Large intestine (tissue), 3 donors: ENCODE measurements at regions not wholly inside any gene's neighbourhood (a gene's known extent, or its start where the extent isn't known, plus 50 kb on each side); places are given as distances from the start of the nearest gene placed in this dataset.
"Not testable (repeated sequence)": the region's sequence is repeated elsewhere in the genome, so short reads cannot be mapped to it uniquely, and the experiment has no call there.

Source experiments
- DNase-seq, 2 donors: peaks; one replicate each; pipeline versions ENCODE4 v3.0.0 to v3.0.0-alpha.2; 2013
- H3K27ac ChIP-seq: one replicate; pipeline ENCODE4 v1.5.1; 2013; ENCODE audit warnings: low read length
- H3K27me3 ChIP-seq: 2 replicates; pipeline ENCODE4 v1.6.1; 2013; ENCODE audit warnings: low read length; ENCODE audit not compliant: control insufficient read depth, insufficient read depth
- H3K36me3 ChIP-seq: 2 replicates; pipeline ENCODE4 v1.6.1; 2013; ENCODE audit warnings: low read length; ENCODE audit not compliant: control insufficient read depth, insufficient read depth
- H3K4me1 ChIP-seq: one replicate; pipeline ENCODE4 v1.6.1; 2013; ENCODE audit warnings: low read length; ENCODE audit not compliant: control insufficient read depth, insufficient read depth
- H3K4me3 ChIP-seq: one replicate; pipeline ENCODE4 v1.5.1; 2013; ENCODE audit warnings: low read length
- H3K9me3 ChIP-seq: one replicate; pipeline ENCODE4 v1.6.1; 2013; ENCODE audit warnings: mild to moderate bottlenecking, low read depth, low read length, moderate library complexity; ENCODE audit not compliant: control insufficient read depth
- WGBS: methylation state at CpG from one replicate; pipeline ENCODE4 v1.1.5; 2013; ENCODE audit warnings: low lambda C conversion rate; ENCODE audit not compliant: insufficient coverage; 5-methylcytosine and 5-hydroxymethylcytosine counted together

- not testable (repeated sequence) for DNase-seq, H3K4me1 ChIP-seq, H3K9me3 ChIP-seq, H3K36me3 ChIP-seq, H3K27me3 ChIP-seq, H3K27ac ChIP-seq, H3K4me3 ChIP-seq
- 100% methylated on average over 1 of the region's 1 CpG for WGBS
Measured at GRCh38 chr1:215449147-215449546, 118.0 kb upstream of the KCTD3 start.

DNA sequence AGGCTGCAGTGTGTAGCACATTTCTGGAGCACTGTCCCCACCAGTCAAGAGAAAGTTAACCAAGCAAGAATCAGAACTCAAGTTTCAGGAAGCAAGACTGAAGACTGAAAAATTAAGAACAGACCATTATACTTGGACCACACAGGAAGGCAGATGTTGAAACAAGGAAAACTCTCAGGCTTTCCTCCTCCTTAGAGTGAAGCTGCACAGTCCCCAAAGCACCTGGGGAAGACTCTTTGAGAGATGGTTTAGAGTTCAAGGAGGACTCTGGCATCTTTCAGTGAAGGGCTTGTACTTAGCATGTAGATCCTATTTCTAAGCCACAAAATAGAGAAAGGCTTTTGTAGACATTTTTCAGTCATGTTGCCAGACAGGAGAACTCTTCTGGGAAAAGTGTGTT, 113.7 kb upstream of the KCTD3 start:
- no peaks in the 10 kb centered on the region for H3K27me3 ChIP-seq
- DNase-seq = no peak
- H3K9me3 ChIP-seq = no peaks in the 10 kb centered on the region
- no peak overlapping the region for H3K27ac ChIP-seq
- H3K4me3 ChIP-seq = no peak overlapping the region
- no peaks in the 10 kb centered on the region for H3K36me3 ChIP-seq
- H3K4me1 ChIP-seq = no peaks in the 10 kb centered on the region

DNA sequence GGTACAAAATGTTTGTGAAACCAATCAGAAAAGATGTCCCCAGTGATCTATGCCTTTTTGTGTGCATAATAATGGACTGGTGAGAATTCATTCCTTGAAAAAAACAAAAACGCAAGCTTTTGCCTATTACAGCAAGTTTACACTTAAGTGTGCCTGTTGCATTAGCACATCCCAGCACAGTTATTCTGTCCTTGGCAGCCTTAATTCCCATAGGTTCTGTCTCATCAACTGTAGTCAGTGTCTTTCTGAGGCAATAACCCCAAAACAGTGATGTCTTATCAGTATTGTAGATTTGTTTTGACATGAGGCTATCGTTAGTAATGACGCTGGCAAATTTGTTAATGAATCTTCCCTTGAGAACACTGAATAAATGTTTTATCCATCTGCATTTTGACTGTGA, 109.9 kb upstream of the KCTD3 start:
- no peak overlapping the region for H3K27ac ChIP-seq
- H3K9me3 ChIP-seq = no peaks in the 10 kb centered on the region
- no peak overlapping the region for H3K4me3 ChIP-seq
- no peak for DNase-seq
- WGBS = 67% methylated on average over 1 of the region's 3 CpGs
- no peaks in the 10 kb centered on the region for H3K36me3 ChIP-seq
- H3K4me1 ChIP-seq = no peaks in the 10 kb centered on the region
- no peaks in the 10 kb centered on the region for H3K27me3 ChIP-seq

DNA sequence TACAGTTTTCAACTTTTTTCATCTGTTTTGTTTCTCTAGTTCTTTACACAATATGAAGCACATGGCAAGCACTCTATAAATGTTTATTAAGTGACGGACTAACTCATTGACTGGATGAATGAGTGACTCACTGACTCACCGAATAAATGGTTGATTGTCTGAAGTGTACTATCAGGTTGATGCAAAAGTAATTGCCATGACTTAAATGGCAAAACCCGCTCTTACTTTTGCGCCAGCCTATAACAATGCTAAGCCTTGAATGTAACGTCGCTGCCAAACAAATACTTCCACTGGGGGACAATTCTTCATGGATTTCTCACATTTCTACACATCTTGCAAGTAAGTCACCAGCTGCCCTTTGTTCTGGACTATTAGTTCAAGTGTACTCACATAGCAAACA, 109.0 kb upstream of the KCTD3 start:
- H3K27me3 ChIP-seq = no peaks in the 10 kb centered on the region
- H3K4me3 ChIP-seq = no peak overlapping the region
- no peak overlapping the region for H3K27ac ChIP-seq
- no peaks in the 10 kb centered on the region for H3K4me1 ChIP-seq
- WGBS = 60% methylated on average over 1 of the region's 6 CpGs
- H3K36me3 ChIP-seq = no peaks in the 10 kb centered on the region
- H3K9me3 ChIP-seq = no peaks in the 10 kb centered on the region
- DNase-seq = peak in 1 of 2 donors; percentile 5

GRCh38 chr1:215458562-215458961, 108.5 kb upstream of the KCTD3 start:
- no peaks in the 10 kb centered on the region for H3K27me3 ChIP-seq
- no peaks in the 10 kb centered on the region for H3K9me3 ChIP-seq
- no peaks in the 10 kb centered on the region for H3K4me1 ChIP-seq
- H3K4me3 ChIP-seq = no peak overlapping the region
- H3K27ac ChIP-seq = no peak overlapping the region
- DNase-seq = no peak
- no peaks in the 10 kb centered on the region for H3K36me3 ChIP-seq

- DNase-seq = no peak
- H3K4me1 ChIP-seq = no peaks in the 10 kb centered on the region
- H3K4me3 ChIP-seq = no peak overlapping the region
- H3K36me3 ChIP-seq = no peaks in the 10 kb centered on the region
- no peak overlapping the region for H3K27ac ChIP-seq
- no peaks in the 10 kb centered on the region for H3K9me3 ChIP-seq
- no peaks in the 10 kb centered on the region for H3K27me3 ChIP-seq
- WGBS = no CpG with 5 or more reads among the region's 2 CpGs
Measured at GRCh38 chr1:215459136-215459535, 108.0 kb upstream of the KCTD3 start.

DNA sequence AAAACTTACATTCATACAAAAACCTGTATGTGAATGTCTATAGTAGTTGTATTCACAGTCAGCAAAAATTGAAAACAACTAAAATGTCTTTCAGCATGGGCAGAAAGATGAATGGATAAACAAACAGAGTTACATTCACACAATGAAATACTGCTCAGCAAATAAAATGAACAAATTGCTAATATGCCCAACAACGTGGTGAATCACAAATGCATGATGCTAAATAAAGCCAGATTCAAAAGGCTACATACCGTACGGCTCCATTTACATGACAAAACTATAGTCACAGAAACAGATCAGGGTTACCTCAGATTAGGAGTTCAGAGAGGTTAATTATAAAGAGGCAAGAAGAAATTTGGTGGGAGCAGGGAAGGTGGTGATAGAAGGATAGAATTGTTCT, 100.7 kb upstream of the KCTD3 start:
- H3K27me3 ChIP-seq = no peaks in the 10 kb centered on the region
- H3K4me3 ChIP-seq = no peak overlapping the region
- no peaks in the 10 kb centered on the region for H3K36me3 ChIP-seq
- H3K4me1 ChIP-seq = no peaks in the 10 kb centered on the region
- no peaks in the 10 kb centered on the region for H3K9me3 ChIP-seq
- no peak overlapping the region for H3K27ac ChIP-seq
- WGBS = 100% methylated on average over 2 of the region's 3 CpGs
- DNase-seq = no peak

GRCh38 chr1:215471463-215471862, 95.6 kb upstream of the KCTD3 start:
- DNase-seq = no peak
- WGBS = 100% methylated on average over 2 of the region's 2 CpGs
- Histone ChIP-seq H3K27me3 (no peaks in the 10 kb centered on the region), H3K27ac (no peak overlapping the region), H3K9me3 (no peaks in the 10 kb centered on the region), H3K4me3 (no peak overlapping the region), H3K4me1 (no peaks in the 10 kb centered on the region), H3K36me3 (no peaks in the 10 kb centered on the region)

DNA sequence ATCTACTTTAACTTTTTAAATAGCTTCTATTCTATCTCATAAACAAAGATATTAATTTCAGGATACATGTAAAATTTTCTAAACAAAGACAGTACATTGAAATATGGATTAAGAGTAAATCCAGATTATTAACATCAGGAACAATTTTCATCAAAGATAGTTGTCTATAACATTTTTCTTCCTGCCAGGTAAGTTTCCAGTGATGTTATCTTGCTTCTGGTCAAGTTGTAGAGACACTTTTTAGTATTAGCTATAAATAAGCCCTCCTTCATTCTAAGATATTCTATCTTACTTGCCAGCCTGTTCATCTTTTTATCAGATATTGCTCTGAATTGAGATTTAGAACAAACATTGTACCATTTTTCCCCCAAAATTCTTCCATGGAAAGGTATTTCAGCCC, 94.4 kb upstream of the KCTD3 start:
- no peak overlapping the region for H3K4me3 ChIP-seq
- no peaks in the 10 kb centered on the region for H3K36me3 ChIP-seq
- H3K9me3 ChIP-seq = no peaks in the 10 kb centered on the region
- no peaks in the 10 kb centered on the region for H3K4me1 ChIP-seq
- H3K27me3 ChIP-seq = no peaks in the 10 kb centered on the region
- no peak for DNase-seq
- no peak overlapping the region for H3K27ac ChIP-seq

DNA sequence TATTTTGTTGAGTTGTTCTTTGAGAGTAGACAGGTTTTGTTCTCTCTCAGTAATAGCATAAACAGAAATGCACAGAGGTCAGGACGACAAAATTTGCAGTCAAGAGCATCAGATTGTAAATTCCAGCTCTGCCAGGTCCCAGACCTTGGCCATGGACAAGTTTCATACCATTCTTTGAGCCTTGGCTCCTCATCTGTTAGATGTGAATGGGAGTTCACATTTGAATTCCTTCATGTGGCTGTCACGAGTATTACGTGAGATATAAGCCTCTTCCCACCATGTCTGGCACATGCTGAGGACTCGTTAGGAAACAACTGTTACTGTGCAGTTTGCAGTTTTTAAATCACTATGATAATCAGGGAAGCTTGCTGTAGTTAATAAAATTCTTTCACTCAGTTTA, 93.2 kb upstream of the KCTD3 start:
- Histone ChIP-seq H3K27me3 (no peaks in the 10 kb centered on the region), H3K36me3 (no peaks in the 10 kb centered on the region), H3K9me3 (no peaks in the 10 kb centered on the region), H3K4me1 (no peaks in the 10 kb centered on the region), H3K4me3 (no peak overlapping the region), H3K27ac (no peak overlapping the region)
- WGBS = 80% methylated on average over 2 of the region's 4 CpGs
- DNase-seq = no peak

GRCh38 chr1:215474940-215475339, 92.2 kb upstream of the KCTD3 start:
- Histone ChIP-seq H3K27me3 (no peaks in the 10 kb centered on the region), H3K4me3 (no peak overlapping the region), H3K4me1 (no peaks in the 10 kb centered on the region), H3K27ac (no peak overlapping the region), H3K9me3 (no peaks in the 10 kb centered on the region), H3K36me3 (no peaks in the 10 kb centered on the region)
- 100% methylated on average over 1 of the region's 8 CpGs for WGBS
- DNase-seq = no peak
